HepG2 (cell line): ENCODE measurements at regions not wholly inside any gene's neighbourhood (a gene's known extent, or its start where the extent isn't known, plus 50 kb on each side); places are given as distances from the start of the nearest gene placed in this dataset.

Source experiments
- ATAC-seq: fragments of 200-7000 bp; cut with Tn5 transposase; 3 replicates; pipeline ENCODE4 v1.9.1; 2020; ENCODE audit warnings: mild to moderate bottlenecking, moderate library complexity
- BruUV-seq: library from RNA; stranded (reverse); fragments of 400-500 nt; replicated peaks from 2 replicates; lab custom pipeline; 2021; lab: Mats Ljungman, UMichigan
- CTCF ChIA-PET: fragments of 300-600 bp; formaldehyde crosslinking; extraction: SDS; loops from one replicate; lab custom pipeline; 2021; ENCODE audit warnings: low total read pairs, inconsistent platforms, low intra/inter-chr PET ratio; lab: Yijun Ruan, JAX
- POLR2A ChIA-PET: fragments of 350-600 bp; sonication (Branson Sonifier 250); formaldehyde crosslinking; loops from one replicate; lab custom pipeline; 2020; ENCODE audit warnings: antibody characterized with exemption, inconsistent platforms; lab: Yijun Ruan, JAX
- DNase-seq: peaks from one replicate; pipeline ENCODE4 v3.0.0-alpha.2; 2015; ENCODE audit warnings: low spot score
- FAIRE-seq: peaks from 3 replicates; lab custom pipeline; 2011; peaks lifted over from hg19 to GRCh38; lab: Jason Lieb, UNC
- H2AFZ ChIP-seq: one replicate; pipeline ENCODE4 v1.6.1; 2011; ENCODE audit warnings: low read length, inconsistent platforms
- H3K27ac ChIP-seq: fragments of 300-600 bp; 3 replicates; pipeline ENCODE4 v1.8.0; 2011; ENCODE audit warnings: mixed run types, mild to moderate bottlenecking, mixed read lengths, low read length, inconsistent platforms; ENCODE audit not compliant: insufficient read depth; ENCODE audit errors: extremely low read length
- H3K27me3 ChIP-seq, 2 experiments: fragments of 200-600 bp in 1 of 2; 2 replicates in 1 of 2; 3 replicates in 1 of 2; pipeline versions ENCODE4 v1.6.0 to v1.8.0; 2011; ENCODE audit warnings: low read length in 2 of 2, mild to moderate bottlenecking in 2 of 2, moderate library complexity in 2 of 2, inconsistent platforms in 1 of 2; ENCODE audit not compliant: insufficient read depth in 2 of 2, control insufficient read depth in 1 of 2
- H3K36me3 ChIP-seq, 2 experiments: fragments of 200-600 bp in 1 of 2; replicated peaks in 1 of 2; 2 replicates in 1 of 2; 3 replicates in 1 of 2; pipeline versions ENCODE4 v1.5.1 to v1.8.0; 2011; ENCODE audit warnings: low read length in 2 of 2, inconsistent platforms in 1 of 2; ENCODE audit not compliant: insufficient read depth in 2 of 2, control insufficient read depth in 1 of 2
- H3K4me1 ChIP-seq: 2 replicates; pipeline ENCODE4 v1.5.1; 2012; ENCODE audit warnings: low read length, inconsistent platforms; ENCODE audit not compliant: insufficient read depth
- H3K4me2 ChIP-seq: 2 replicates; pipeline ENCODE4 v1.6.0; 2011; ENCODE audit warnings: low read depth, low read length, inconsistent platforms
- H3K4me3 ChIP-seq, 3 experiments: fragments of 200-600 bp in 1 of 3; sonication (generic), shearing (Covaris generic) in 1 of 3; replicated peaks in 1 of 3; 2 replicates each; pipeline ENCODE4 v1.5.1; 2011 to 2016; ENCODE audit warnings: low read length in 3 of 3, inconsistent platforms in 2 of 3, low read depth in 2 of 3, mild to moderate bottlenecking in 2 of 3, control low read depth in 1 of 3, mixed read lengths in 1 of 3; ENCODE audit not compliant: insufficient read depth in 1 of 3
- H3K79me2 ChIP-seq: one replicate; pipeline ENCODE4 v1.6.1; 2011; ENCODE audit warnings: low read length, inconsistent platforms; ENCODE audit not compliant: insufficient read depth
- H3K9ac ChIP-seq: 2 replicates; pipeline ENCODE4 v1.6.0; 2011; ENCODE audit warnings: mild to moderate bottlenecking, low read depth, low read length, inconsistent platforms; ENCODE audit not compliant: insufficient read depth
- H3K9me3 ChIP-seq: 2 replicates; pipeline ENCODE4 v1.5.1; 2012; ENCODE audit warnings: mild to moderate bottlenecking, low read length
- H4K20me1 ChIP-seq: 2 replicates; pipeline ENCODE4 v1.6.0; 2011; ENCODE audit warnings: inconsistent platforms, mild to moderate bottlenecking, low read length, moderate library complexity; ENCODE audit not compliant: insufficient read depth
- ELF1 ChIP-seq: sonication (generic); formaldehyde crosslinking; IDR thresholded peaks from 2 replicates; pipeline ENCODE4 v1.4.0; 2020; ENCODE audit warnings: missing genetic modification reagents
- GZF1 ChIP-seq: sonication (generic); formaldehyde crosslinking; IDR thresholded peaks from 2 replicates; pipeline ENCODE4 v1.5.1; 2020; ENCODE audit warnings: mild to moderate bottlenecking, missing genetic modification reagents
- HOXD1 ChIP-seq: sonication (generic); formaldehyde crosslinking; IDR thresholded peaks from 2 replicates; pipeline ENCODE4 v1.5.0; 2020; ENCODE audit warnings: missing genetic modification reagents
- ISL2 ChIP-seq: sonication (generic); formaldehyde crosslinking; IDR thresholded peaks from 2 replicates; pipeline ENCODE4 v1.5.0; 2020; ENCODE audit warnings: missing genetic modification reagents
- NFYC ChIP-seq: IDR thresholded peaks from 2 replicates; pipeline ENCODE4 v1.6.1; 2016; ENCODE audit warnings: missing genetic modification reagents, missing compliant biosample characterization
- RFXANK ChIP-seq: IDR thresholded peaks from 2 replicates; pipeline ENCODE4 v1.6.1; 2016
- UBTF ChIP-seq: sonication (generic); formaldehyde crosslinking; IDR thresholded peaks from 2 replicates; pipeline ENCODE4 v1.4.0; 2020; ENCODE audit warnings: mild to moderate bottlenecking, missing genetic modification reagents
- YEATS2 ChIP-seq: sonication (generic); formaldehyde crosslinking; IDR thresholded peaks from 2 replicates; pipeline ENCODE4 v1.4.0; 2020; ENCODE audit warnings: missing genetic modification reagents, borderline replicate concordance
- ZBTB20 ChIP-seq: sonication (generic); formaldehyde crosslinking; IDR thresholded peaks from 2 replicates; pipeline ENCODE4 v1.8.1; 2023; ENCODE audit warnings: missing genetic modification reagents, low read depth, mild to moderate bottlenecking, borderline replicate concordance
- ZNF10 ChIP-seq: sonication (generic); formaldehyde crosslinking; IDR thresholded peaks from 2 replicates; pipeline ENCODE4 v1.4.0; 2020; ENCODE audit warnings: mild to moderate bottlenecking, low read depth, missing genetic modification reagents, borderline replicate concordance
- ZNF143 ChIP-seq: sonication (generic); formaldehyde crosslinking; IDR thresholded peaks from 2 replicates; pipeline ENCODE4 v1.4.0; 2020; ENCODE audit warnings: missing genetic modification reagents
- ZNF20 ChIP-seq: sonication (generic); formaldehyde crosslinking; IDR thresholded peaks from 2 replicates; pipeline ENCODE4 v1.4.0; 2020; ENCODE audit warnings: mild to moderate bottlenecking, moderate library complexity, missing genetic modification reagents
- ZNF383 ChIP-seq: sonication (generic); formaldehyde crosslinking; IDR thresholded peaks from 2 replicates; pipeline ENCODE4 v1.4.0; 2020; ENCODE audit warnings: missing genetic modification reagents, mild to moderate bottlenecking, borderline replicate concordance
- ZNF703 ChIP-seq: sonication (generic); formaldehyde crosslinking; IDR thresholded peaks from 2 replicates; pipeline ENCODE4 v1.5.1; 2020; ENCODE audit warnings: missing genetic modification reagents, mild to moderate bottlenecking, moderate library complexity, borderline replicate concordance
- WGBS: methylation state at CpG from one replicate; pipeline ENCODE4 v1.1.6; 2017; ENCODE audit warnings: low lambda C conversion rate; 5-methylcytosine and 5-hydroxymethylcytosine counted together
- in situ Hi-C: cut with HindIII; loops from 2 replicates; pipeline ENCODE4 v1.10.0; 2017; ENCODE audit warnings: low pct_unique_long_range_greater_than_20kb; ENCODE audit not compliant: extremely low pct_ligation_motif_present
- intact Hi-C: fragments of 100-400 bp; cut with micrococcal nuclease; formaldehyde crosslinking; loops from one replicate; pipeline ENCODE4 v1.10.0; 2022; ENCODE audit not compliant: unreplicated experiment
- TF ChIP-seq, protein P1 (sequence below): sonication (generic); formaldehyde crosslinking; IDR thresholded peaks from 2 replicates; pipeline ENCODE4 v1.4.0; 2020; ENCODE audit warnings: mild to moderate bottlenecking, missing genetic modification reagents

DNA sequence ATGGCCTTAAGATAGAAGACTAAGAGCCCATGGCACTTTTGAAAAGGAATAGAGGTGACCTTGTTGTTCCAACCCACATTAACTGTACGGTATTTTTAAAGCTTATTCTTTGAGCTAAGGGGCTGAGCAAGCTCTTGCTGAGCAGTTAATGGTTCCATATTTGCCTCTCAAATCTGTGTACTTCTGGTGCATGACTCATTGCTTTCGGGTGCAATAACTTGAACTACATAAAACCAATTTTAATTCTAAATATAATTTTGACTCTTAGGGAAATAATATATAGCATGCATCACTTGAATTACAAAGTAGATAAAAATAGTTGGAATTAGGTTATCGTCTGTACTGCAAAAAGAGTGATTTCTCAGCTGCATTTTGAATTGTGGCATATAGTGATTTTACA, 348.1 kb upstream of the CITED2 start:
- ATAC-seq = no peak
- Histone ChIP-seq H3K4me2 (no peak overlapping the region), H3K36me3 (no peaks in the 10 kb centered on the region), H3K4me1 (no peaks in the 10 kb centered on the region), H3K27ac (no peak overlapping the region), H3K9me3 (no peaks in the 10 kb centered on the region), H3K9ac (no peak overlapping the region), H2AFZ (no peak overlapping the region), H3K27me3 (no peaks in the 10 kb centered on the region), H4K20me1 (no peaks in the 10 kb centered on the region), H3K4me3 (no peak overlapping the region), H3K79me2 (no peaks in the 10 kb centered on the region)
- intact Hi-C loops (no loop called here), in situ Hi-C loops (no loop called here)
- POLR2A ChIA-PET = no interaction called here
- FAIRE-seq = no peak
- no TSS peak for BruUV-seq
- no peak for DNase-seq
- WGBS = 38% methylated on average over 3 of the region's 3 CpGs
- TF ChIP-seq ZNF703 (CRISPR knock-in tag) (no peak), HOXD1 (CRISPR knock-in tag) (no peak), ZNF143 (no peak), YEATS2 (CRISPR knock-in tag) (no peak), GZF1 (CRISPR knock-in tag) (no peak), ISL2 (CRISPR knock-in tag) (no peak), ZNF20 (no peak), ZBTB20 (CRISPR knock-in tag) (no peak), ZNF383 (CRISPR knock-in tag) (no peak), NFYC (CRISPR knock-in tag) (no peak), ZNF10 (CRISPR knock-in tag) (no peak), RFXANK (CRISPR knock-in tag) (no peak), UBTF (no peak), ELF1 (CRISPR knock-in tag) (no peak)
- TF ChIP-seq, protein P1, sequence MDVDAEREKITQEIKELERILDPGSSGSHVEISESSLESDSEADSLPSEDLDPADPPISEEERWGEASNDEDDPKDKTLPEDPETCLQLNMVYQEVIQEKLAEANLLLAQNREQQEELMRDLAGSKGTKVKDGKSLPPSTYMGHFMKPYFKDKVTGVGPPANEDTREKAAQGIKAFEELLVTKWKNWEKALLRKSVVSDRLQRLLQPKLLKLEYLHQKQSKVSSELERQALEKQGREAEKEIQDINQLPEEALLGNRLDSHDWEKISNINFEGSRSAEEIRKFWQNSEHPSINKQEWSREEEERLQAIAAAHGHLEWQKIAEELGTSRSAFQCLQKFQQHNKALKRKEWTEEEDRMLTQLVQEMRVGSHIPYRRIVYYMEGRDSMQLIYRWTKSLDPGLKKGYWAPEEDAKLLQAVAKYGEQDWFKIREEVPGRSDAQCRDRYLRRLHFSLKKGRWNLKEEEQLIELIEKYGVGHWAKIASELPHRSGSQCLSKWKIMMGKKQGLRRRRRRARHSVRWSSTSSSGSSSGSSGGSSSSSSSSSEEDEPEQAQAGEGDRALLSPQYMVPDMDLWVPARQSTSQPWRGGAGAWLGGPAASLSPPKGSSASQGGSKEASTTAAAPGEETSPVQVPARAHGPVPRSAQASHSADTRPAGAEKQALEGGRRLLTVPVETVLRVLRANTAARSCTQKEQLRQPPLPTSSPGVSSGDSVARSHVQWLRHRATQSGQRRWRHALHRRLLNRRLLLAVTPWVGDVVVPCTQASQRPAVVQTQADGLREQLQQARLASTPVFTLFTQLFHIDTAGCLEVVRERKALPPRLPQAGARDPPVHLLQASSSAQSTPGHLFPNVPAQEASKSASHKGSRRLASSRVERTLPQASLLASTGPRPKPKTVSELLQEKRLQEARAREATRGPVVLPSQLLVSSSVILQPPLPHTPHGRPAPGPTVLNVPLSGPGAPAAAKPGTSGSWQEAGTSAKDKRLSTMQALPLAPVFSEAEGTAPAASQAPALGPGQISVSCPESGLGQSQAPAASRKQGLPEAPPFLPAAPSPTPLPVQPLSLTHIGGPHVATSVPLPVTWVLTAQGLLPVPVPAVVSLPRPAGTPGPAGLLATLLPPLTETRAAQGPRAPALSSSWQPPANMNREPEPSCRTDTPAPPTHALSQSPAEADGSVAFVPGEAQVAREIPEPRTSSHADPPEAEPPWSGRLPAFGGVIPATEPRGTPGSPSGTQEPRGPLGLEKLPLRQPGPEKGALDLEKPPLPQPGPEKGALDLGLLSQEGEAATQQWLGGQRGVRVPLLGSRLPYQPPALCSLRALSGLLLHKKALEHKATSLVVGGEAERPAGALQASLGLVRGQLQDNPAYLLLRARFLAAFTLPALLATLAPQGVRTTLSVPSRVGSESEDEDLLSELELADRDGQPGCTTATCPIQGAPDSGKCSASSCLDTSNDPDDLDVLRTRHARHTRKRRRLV (CRISPR knock-in tag) = no peak
- CTCF ChIA-PET = no interaction called here
